ENCODE measurements at regions not wholly inside any gene's neighbourhood (a gene's known extent, or its start where the extent isn't known, plus 50 kb on each side); places are given as distances from the start of the nearest gene placed in this dataset.

DNA sequence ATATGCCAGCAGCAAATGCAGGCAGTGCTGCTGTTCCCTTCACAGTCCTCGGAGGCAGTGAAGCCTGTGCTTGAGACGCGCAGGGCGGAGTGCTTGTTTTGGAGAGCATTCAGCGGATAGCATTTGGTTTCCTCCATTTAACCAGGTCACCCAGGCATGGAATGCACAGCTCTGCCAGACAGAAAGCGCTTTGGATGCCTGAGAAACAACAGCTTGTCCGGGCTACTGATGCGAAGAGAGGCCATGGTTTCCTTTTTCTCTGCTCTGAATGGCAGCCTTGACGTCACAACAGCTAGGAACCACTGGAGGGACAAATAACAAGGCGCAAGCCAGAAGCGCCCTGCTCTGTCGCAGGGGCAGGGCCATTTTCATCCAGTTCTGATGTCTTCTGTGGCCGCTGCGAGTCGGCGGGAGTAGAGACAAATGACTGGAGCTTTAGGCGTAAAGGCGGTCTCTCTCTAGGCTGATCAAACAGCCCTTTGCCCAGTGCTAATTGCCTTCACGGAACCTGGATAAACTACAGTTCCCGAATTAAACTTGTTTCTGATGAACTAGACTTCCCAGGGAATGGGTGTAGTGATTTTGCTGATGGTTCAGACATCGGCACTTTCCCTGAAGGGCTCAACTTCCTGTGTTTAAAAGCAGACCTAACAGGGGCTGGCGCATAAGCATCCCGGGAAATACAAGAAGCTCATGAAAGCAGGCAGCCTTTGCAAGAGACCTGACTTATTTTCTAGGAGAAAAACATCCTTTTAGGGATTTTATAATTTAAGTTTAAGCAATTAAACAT is 187.6 kb upstream of the KLF14 start:
- intact Hi-C loops (cut with micrococcal nuclease) = no loop called here
- peaks cover 31 to 32% of the 10 kb centered on the region in 2 donors for H3K4me1 ChIP-seq (ENCODE audit: control insufficient read depth in 1 of 2, insufficient read depth in 2 of 2, low read length in 2 of 2)
- H3K36me3 Mint-ChIP-seq = peaks cover 27 to 35% of the 10 kb centered on the region in 2 donors
- no peak overlapping the region for H3K4me3 ChIP-seq (replicated peaks in 1 of 3; ENCODE audit: low read depth in 2 of 3, low read length in 3 of 3)
- no peaks in the 10 kb centered on the region for H3K9me3 ChIP-seq (replicated peaks in 1 of 2; ENCODE audit: control insufficient read depth in 1 of 2, insufficient read depth in 1 of 2, low read length in 2 of 2)
- H2AFZ ChIP-seq (ENCODE audit: insufficient read depth, low read depth, low read length, poor library complexity, severe bottlenecking) = no peak overlapping the region
- no peak overlapping the region for H3K4me2 ChIP-seq (replicated peaks; ENCODE audit: extremely low read depth, low read length, poor library complexity, severe bottlenecking)
- H4K20me1 ChIP-seq (ENCODE audit: insufficient read depth, low read length) = peaks cover 7% of the 10 kb centered on the region
- WGBS (ENCODE audit: insufficient coverage) = 97% methylated on average over 21 of the region's 23 CpGs
- H3K9ac ChIP-seq (ENCODE audit: insufficient read depth, low read length, poor library complexity, severe bottlenecking) = no peak overlapping the region
- peaks cover 0 to 2% (median 0%) of the 10 kb centered on the region in 7 donors for H3K9me3 Mint-ChIP-seq
- peaks cover 10% of the 10 kb centered on the region for H3K79me2 ChIP-seq (ENCODE audit: insufficient read depth, low read length)
- H3K27me3 ChIP-seq (ENCODE audit: control insufficient read depth in 2 of 2, insufficient read depth in 2 of 2, low read length in 2 of 2) = no peaks in the 10 kb centered on the region
- no peak overlapping the region for H3K27ac Mint-ChIP-seq
- no peak overlapping the region for H3K27ac ChIP-seq (ENCODE audit: low read depth in 1 of 2, low read length in 2 of 2)
- no peak for DNase-seq
- TF ChIP-seq, protein P1, sequence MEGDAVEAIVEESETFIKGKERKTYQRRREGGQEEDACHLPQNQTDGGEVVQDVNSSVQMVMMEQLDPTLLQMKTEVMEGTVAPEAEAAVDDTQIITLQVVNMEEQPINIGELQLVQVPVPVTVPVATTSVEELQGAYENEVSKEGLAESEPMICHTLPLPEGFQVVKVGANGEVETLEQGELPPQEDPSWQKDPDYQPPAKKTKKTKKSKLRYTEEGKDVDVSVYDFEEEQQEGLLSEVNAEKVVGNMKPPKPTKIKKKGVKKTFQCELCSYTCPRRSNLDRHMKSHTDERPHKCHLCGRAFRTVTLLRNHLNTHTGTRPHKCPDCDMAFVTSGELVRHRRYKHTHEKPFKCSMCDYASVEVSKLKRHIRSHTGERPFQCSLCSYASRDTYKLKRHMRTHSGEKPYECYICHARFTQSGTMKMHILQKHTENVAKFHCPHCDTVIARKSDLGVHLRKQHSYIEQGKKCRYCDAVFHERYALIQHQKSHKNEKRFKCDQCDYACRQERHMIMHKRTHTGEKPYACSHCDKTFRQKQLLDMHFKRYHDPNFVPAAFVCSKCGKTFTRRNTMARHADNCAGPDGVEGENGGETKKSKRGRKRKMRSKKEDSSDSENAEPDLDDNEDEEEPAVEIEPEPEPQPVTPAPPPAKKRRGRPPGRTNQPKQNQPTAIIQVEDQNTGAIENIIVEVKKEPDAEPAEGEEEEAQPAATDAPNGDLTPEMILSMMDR (IDR thresholded peaks at IDR 0.05) = no peak
- peaks cover 43% of the 10 kb centered on the region for H3K4me1 Mint-ChIP-seq
- H3K4me3 Mint-ChIP-seq = no peak overlapping the region
- no peaks in the 10 kb centered on the region for H3K27me3 Mint-ChIP-seq (ENCODE audit: low read depth in 3 of 3)
- peaks cover 4 to 9% of the 10 kb centered on the region in 2 donors for H3K36me3 ChIP-seq (replicated peaks in 1 of 2; ENCODE audit: control insufficient read depth in 1 of 2, insufficient read depth in 2 of 2, low read length in 2 of 2)

DNA sequence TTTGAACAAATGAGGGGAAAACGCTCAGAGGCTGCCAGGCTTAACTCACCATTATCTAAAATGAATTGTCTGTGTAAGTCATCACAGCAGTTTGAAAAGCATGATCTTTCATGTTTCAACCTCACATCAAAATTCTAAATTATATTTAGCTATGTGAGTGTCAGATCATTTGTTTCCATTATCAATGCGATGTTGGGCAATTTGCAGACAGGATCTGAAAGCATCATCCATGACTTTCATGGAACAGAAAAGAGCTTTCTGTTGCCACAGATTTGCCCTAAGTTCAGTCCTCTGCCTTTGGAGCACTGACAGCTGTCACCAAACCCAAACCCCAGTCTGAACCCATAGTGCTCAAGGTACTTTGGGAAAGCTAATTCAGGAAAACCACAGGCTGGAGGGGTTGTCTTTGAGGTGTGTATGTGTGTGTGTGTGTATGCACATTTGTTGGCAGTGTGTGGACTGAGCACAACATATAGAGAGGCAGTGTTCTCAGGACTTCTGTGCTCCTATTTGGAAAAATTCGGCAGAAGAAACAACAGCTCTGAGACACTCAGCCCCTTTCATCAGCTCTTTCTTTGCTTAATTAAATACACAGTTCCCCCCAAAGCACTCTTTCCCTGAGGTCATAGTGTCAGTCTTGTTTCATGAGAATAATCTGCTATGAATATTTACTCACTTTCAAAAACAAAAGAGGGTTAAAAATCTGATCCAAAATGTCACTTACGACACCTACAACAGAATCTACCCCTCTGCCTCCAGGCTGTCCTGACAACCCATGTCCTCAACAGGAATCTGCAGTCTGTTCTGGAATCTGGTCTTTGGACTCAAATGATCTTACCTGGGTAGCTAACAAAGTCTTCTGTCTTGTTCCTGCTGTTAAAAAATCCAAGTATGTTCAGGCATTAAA is 188.5 kb upstream of the KLF14 start:
- Histone ChIP-seq H3K27ac (ENCODE audit: low read depth in 1 of 2, low read length in 2 of 2) (no peak overlapping the region), H3K4me2 (replicated peaks; ENCODE audit: extremely low read depth, low read length, poor library complexity, severe bottlenecking) (no peak overlapping the region), H3K4me1 (ENCODE audit: control insufficient read depth in 1 of 2, insufficient read depth in 2 of 2, low read length in 2 of 2) (peaks cover 26 to 30% of the 10 kb centered on the region in 2 donors), H2AFZ (ENCODE audit: insufficient read depth, low read depth, low read length, poor library complexity, severe bottlenecking) (no peak overlapping the region), H3K4me3 (replicated peaks in 1 of 3; ENCODE audit: low read depth in 2 of 3, low read length in 3 of 3) (no peak overlapping the region), H3K79me2 (ENCODE audit: insufficient read depth, low read length) (peaks cover 10% of the 10 kb centered on the region), H3K9me3 (replicated peaks in 1 of 2; ENCODE audit: control insufficient read depth in 1 of 2, insufficient read depth in 1 of 2, low read length in 2 of 2) (no peaks in the 10 kb centered on the region), H3K36me3 (replicated peaks in 1 of 2; ENCODE audit: control insufficient read depth in 1 of 2, insufficient read depth in 2 of 2, low read length in 2 of 2) (peaks cover 4 to 9% of the 10 kb centered on the region in 2 donors), H3K9ac (ENCODE audit: insufficient read depth, low read length, poor library complexity, severe bottlenecking) (no peak overlapping the region), H4K20me1 (ENCODE audit: insufficient read depth, low read length) (peaks cover 7% of the 10 kb centered on the region), H3K27me3 (ENCODE audit: control insufficient read depth in 2 of 2, insufficient read depth in 2 of 2, low read length in 2 of 2) (no peaks in the 10 kb centered on the region)
- TF ChIP-seq, protein P1 (IDR thresholded peaks at IDR 0.05) = no peak
- Mint-ChIP-seq H3K27ac (peak overlapping the region in 1 of 7 donors; percentile 48), H3K4me3 (no peak overlapping the region), H3K36me3 (peaks cover 27 to 38% of the 10 kb centered on the region in 2 donors), H3K27me3 (ENCODE audit: low read depth in 3 of 3) (peaks cover 0 to 4% (median 0%) of the 10 kb centered on the region in 3 donors), H3K4me1 (peaks cover 44% of the 10 kb centered on the region), H3K9me3 (peaks cover 0 to 4% (median 0%) of the 10 kb centered on the region in 7 donors)
- no peak for DNase-seq
- 46% methylated on average over 3 of the region's 4 CpGs for WGBS (ENCODE audit: insufficient coverage)
- intact Hi-C loops (cut with micrococcal nuclease) = no loop called here

Data from CD14-positive monocyte (primary cell).